A549 (cell line): ENCODE measurements at regions not wholly inside any gene's neighbourhood (a gene's known extent, or its start where the extent isn't known, plus 50 kb on each side); places are given as distances from the start of the nearest gene placed in this dataset.

Experiments
- ATAC-seq, 2 experiments: fragments of 200-7000 bp in 1 of 2; fragments of >200 bp in 1 of 2; cut with Nextera tagmentation in 1 of 2; cut with Tn5 transposase in 1 of 2; 3 replicates each; pipeline versions ENCODE4 v1.8.0 to v1.9.1; 2018 to 2020; ENCODE audit warnings: mild to moderate bottlenecking in 1 of 2, moderate library complexity in 1 of 2
- CTCF ChIA-PET: fragments of 300-600 bp; sonication (Branson Sonifier 250); formaldehyde crosslinking; extraction: SDS; loops from one replicate; lab custom pipeline; 2021; ENCODE audit warnings: antibody characterized with exemption, inconsistent platforms; lab: Yijun Ruan, JAX
- POLR2A ChIA-PET: fragments of 350-600 bp; formaldehyde crosslinking; extraction: SDS; loops from one replicate; lab custom pipeline; 2021; ENCODE audit warnings: antibody characterized with exemption, inconsistent platforms; lab: Yijun Ruan, JAX
- DNase-seq, 2 experiments: peaks; one replicate each; pipeline versions ENCODE4 v3.0.0 to v3.0.0-alpha.2; 2011 to 2016; ENCODE audit warnings: low read depth in 1 of 2, low spot score in 1 of 2
- FAIRE-seq: peaks from 2 replicates; lab custom pipeline; 2011; peaks lifted over from hg19 to GRCh38; lab: Jason Lieb, UNC
- H3K27ac ChIP-seq, 2 experiments: fragments of >200 bp; sonication (Bioruptor Twin); formaldehyde crosslinking; 3 replicates each; pipeline ENCODE4 v1.5.1; 2016 to 2017
- H3K4me1 ChIP-seq: fragments of >200 bp; sonication (Bioruptor Twin); formaldehyde crosslinking; 3 replicates; pipeline ENCODE4 v1.6.1; 2016
- H3K4me2 ChIP-seq: fragments of >200 bp; sonication (Bioruptor Twin); formaldehyde crosslinking; 3 replicates; pipeline ENCODE4 v1.6.1; 2016
- H3K4me3 ChIP-seq: fragments of >200 bp; sonication (Bioruptor Twin); formaldehyde crosslinking; 3 replicates; pipeline ENCODE4 v1.5.1; 2016
- H3K9me3 ChIP-seq: fragments of >200 bp; sonication (Bioruptor Twin); formaldehyde crosslinking; 3 replicates; pipeline ENCODE4 v1.6.1; 2016
- BHLHE40 ChIP-seq: IDR thresholded peaks from 2 replicates; pipeline ENCODE4 v1.6.1; 2012; ENCODE audit warnings: low read depth, low read length, inconsistent platforms
- CBX2 ChIP-seq: fragments of 200-600 bp; sonication (generic); IDR thresholded peaks from 2 replicates; pipeline ENCODE4 v1.6.1; 2016; ENCODE audit warnings: low read depth, mild to moderate bottlenecking, borderline replicate concordance
- CBX8 ChIP-seq: fragments of 200-600 bp; sonication (generic); IDR thresholded peaks from 2 replicates; pipeline ENCODE4 v1.6.1; 2016
- CHD2 ChIP-seq: fragments of 150-350 bp; IDR thresholded peaks from 2 replicates; pipeline ENCODE4 v1.6.1; 2014; ENCODE audit warnings: low read length; ENCODE audit not compliant: partially characterized antibody
- EHF ChIP-seq: fragments of 250-450 bp; sonication (Bioruptor Pico); IDR thresholded peaks from 2 replicates; pipeline ENCODE4 v1.5.0; 2020; ENCODE audit warnings: mild to moderate bottlenecking
- EP300 ChIP-seq, 2 experiments: fragments of >200 bp; sonication (Bioruptor Twin); formaldehyde crosslinking; IDR thresholded peaks; 2 replicates in 1 of 2; 3 replicates in 1 of 2; pipeline ENCODE4 v1.6.1; 2016 to 2017
- HDAC2 ChIP-seq: fragments of 200-600 bp; sonication (generic); IDR thresholded peaks from 2 replicates; pipeline ENCODE4 v1.6.1; 2016
- HOXB5 ChIP-seq: fragments of 250-450 bp; sonication (Bioruptor Pico); IDR thresholded peaks from 2 replicates; pipeline ENCODE4 v1.5.0; 2020; ENCODE audit warnings: mild to moderate bottlenecking, moderate library complexity
- JUN ChIP-seq, 2 experiments: fragments of >200 bp; sonication (Bioruptor Twin); formaldehyde crosslinking; IDR thresholded peaks; 2 replicates in 1 of 2; 3 replicates in 1 of 2; pipeline ENCODE4 v1.6.1; 2016 to 2017
- JUNB ChIP-seq: fragments of >200 bp; sonication (Bioruptor Twin); formaldehyde crosslinking; IDR thresholded peaks from 2 replicates; pipeline ENCODE4 v1.6.1; 2016
- KDM5A ChIP-seq: fragments of 200-600 bp; sonication (generic); IDR thresholded peaks from 2 replicates; pipeline ENCODE4 v1.6.1; 2016; ENCODE audit warnings: antibody characterized with exemption, mild to moderate bottlenecking
- MAFK ChIP-seq: fragments of 450-650 bp; IDR thresholded peaks from 2 replicates; pipeline ENCODE4 v1.6.1; 2014; ENCODE audit not compliant: partially characterized antibody
- MAZ ChIP-seq: fragments of 150-350 bp; IDR thresholded peaks from 2 replicates; pipeline ENCODE4 v1.6.1; 2014; ENCODE audit warnings: antibody characterized with exemption, low read depth, low read length, borderline replicate concordance
- NPAS2 ChIP-seq: fragments of 250-450 bp; sonication (Bioruptor Pico); IDR thresholded peaks from 2 replicates; pipeline ENCODE4 v1.8.0; 2022; ENCODE audit warnings: mild to moderate bottlenecking, moderate library complexity, borderline replicate concordance
- NR3C1 ChIP-seq: fragments of >200 bp; sonication (Bioruptor Twin); formaldehyde crosslinking; IDR thresholded peaks from 3 replicates; pipeline ENCODE4 v1.6.1; 2017
- POLR2AphosphoS2 ChIP-seq: conservative IDR thresholded peaks from 2 replicates; pipeline ENCODE4 v1.6.1; 2012; ENCODE audit warnings: low read length, improper control_type of control experiment, inconsistent platforms
- RAD21 ChIP-seq, 2 experiments: fragments of >200 bp in 1 of 2; sonication (Bioruptor Twin) in 1 of 2; formaldehyde crosslinking in 1 of 2; IDR thresholded peaks in 1 of 2; conservative IDR thresholded peaks in 1 of 2; 2 replicates in 1 of 2; 3 replicates in 1 of 2; pipeline ENCODE4 v1.6.1; 2012 to 2018; ENCODE audit warnings: inconsistent platforms in 1 of 2
- RARB ChIP-seq: fragments of 250-450 bp; sonication (Bioruptor Pico); IDR thresholded peaks from 2 replicates; pipeline ENCODE4 v1.8.0; 2021; ENCODE audit warnings: mild to moderate bottlenecking, moderate library complexity
- REST ChIP-seq: fragments of 200-600 bp; sonication (generic); IDR thresholded peaks from 2 replicates; pipeline ENCODE4 v1.6.1; 2016; ENCODE audit warnings: antibody characterized with exemption, mild to moderate bottlenecking, moderate library complexity
- SMC3 ChIP-seq: fragments of >200 bp; sonication (Bioruptor Twin); formaldehyde crosslinking; IDR thresholded peaks from 3 replicates; pipeline ENCODE4 v1.6.1; 2018; ENCODE audit warnings: inconsistent platforms
- TFCP2L1 ChIP-seq: fragments of 250-450 bp; sonication (Bioruptor Pico); IDR thresholded peaks from 2 replicates; pipeline ENCODE4 v1.5.0; 2021; ENCODE audit warnings: mild to moderate bottlenecking
- TP53 ChIP-seq: fragments of 250-450 bp; sonication (Bioruptor Pico); IDR thresholded peaks from 2 replicates; pipeline ENCODE4 v1.5.0; 2021; ENCODE audit warnings: mild to moderate bottlenecking, moderate library complexity
- USF2 ChIP-seq: fragments of 450-650 bp; IDR thresholded peaks from 2 replicates; pipeline ENCODE4 v1.6.1; 2014; ENCODE audit warnings: antibody characterized with exemption
- ZFP36 ChIP-seq: fragments of 450-650 bp; IDR thresholded peaks from 2 replicates; pipeline ENCODE4 v1.6.1; 2014; ENCODE audit warnings: borderline replicate concordance; ENCODE audit not compliant: partially characterized antibody
- ZNF302 ChIP-seq: fragments of 250-450 bp; sonication (Bioruptor Pico); IDR thresholded peaks from 2 replicates; pipeline ENCODE4 v1.9.0; 2021; ENCODE audit warnings: inconsistent platforms, mild to moderate bottlenecking, moderate library complexity
- WGBS: methylation state at CpG from one replicate; pipeline ENCODE4 v1.1.6; 2017; ENCODE audit errors: missing lambda C conversion rate; 5-methylcytosine and 5-hydroxymethylcytosine counted together
- TF ChIP-seq, protein P1 (sequence below): fragments of >200 bp; sonication (Bioruptor Twin); formaldehyde crosslinking; IDR thresholded peaks from 3 replicates; pipeline ENCODE4 v1.5.1; 2016
- TF ChIP-seq, protein P2 (sequence below): IDR thresholded peaks from 2 replicates; pipeline ENCODE4 v1.6.1; 2012
- TF ChIP-seq, protein P3 (sequence below): fragments of 150-350 bp; IDR thresholded peaks from 2 replicates; pipeline ENCODE4 v1.6.1; 2014; ENCODE audit warnings: low read depth, mild to moderate bottlenecking, low read length
- TF ChIP-seq, protein P4 (sequence below): IDR thresholded peaks from 2 replicates; pipeline ENCODE4 v1.6.1; 2012

GRCh38 chr12:42802785-42803189 is 213.2 kb upstream of the PRICKLE1 start:
- Histone ChIP-seq H3K4me3 (no peak overlapping the region), H3K9me3 (no peaks in the 10 kb centered on the region), H3K4me1 (no peaks in the 10 kb centered on the region), H3K27ac (no peak overlapping the region), H3K4me2 (no peak overlapping the region)
- no peak for FAIRE-seq
- TF ChIP-seq, protein P1, sequence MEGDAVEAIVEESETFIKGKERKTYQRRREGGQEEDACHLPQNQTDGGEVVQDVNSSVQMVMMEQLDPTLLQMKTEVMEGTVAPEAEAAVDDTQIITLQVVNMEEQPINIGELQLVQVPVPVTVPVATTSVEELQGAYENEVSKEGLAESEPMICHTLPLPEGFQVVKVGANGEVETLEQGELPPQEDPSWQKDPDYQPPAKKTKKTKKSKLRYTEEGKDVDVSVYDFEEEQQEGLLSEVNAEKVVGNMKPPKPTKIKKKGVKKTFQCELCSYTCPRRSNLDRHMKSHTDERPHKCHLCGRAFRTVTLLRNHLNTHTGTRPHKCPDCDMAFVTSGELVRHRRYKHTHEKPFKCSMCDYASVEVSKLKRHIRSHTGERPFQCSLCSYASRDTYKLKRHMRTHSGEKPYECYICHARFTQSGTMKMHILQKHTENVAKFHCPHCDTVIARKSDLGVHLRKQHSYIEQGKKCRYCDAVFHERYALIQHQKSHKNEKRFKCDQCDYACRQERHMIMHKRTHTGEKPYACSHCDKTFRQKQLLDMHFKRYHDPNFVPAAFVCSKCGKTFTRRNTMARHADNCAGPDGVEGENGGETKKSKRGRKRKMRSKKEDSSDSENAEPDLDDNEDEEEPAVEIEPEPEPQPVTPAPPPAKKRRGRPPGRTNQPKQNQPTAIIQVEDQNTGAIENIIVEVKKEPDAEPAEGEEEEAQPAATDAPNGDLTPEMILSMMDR = no peak
- no peak for TF ChIP-seq TP53 (CRISPR knock-in tag)
- no peak for TF ChIP-seq CHD2
- TF ChIP-seq JUN (IDR thresholded peaks at IDR 0.05) = no peak
- no peak for TF ChIP-seq TFCP2L1
- no peak for TF ChIP-seq ZFP36
- no peak for TF ChIP-seq KDM5A
- no peak for TF ChIP-seq JUNB
- TF ChIP-seq BHLHE40 = no peak
- TF ChIP-seq RARB (CRISPR knock-in tag) = no peak
- no peak for TF ChIP-seq USF2
- no peak for ATAC-seq
- WGBS = 21% methylated on average over 4 of the region's 4 CpGs
- ChIA-PET CTCF (no interaction called here), POLR2A (no interaction called here)
- no peak for DNase-seq

GRCh38 chr12:42801271-42801670 is 211.7 kb upstream of the PRICKLE1 start:
- WGBS = 41% methylated on average over 2 of the region's 2 CpGs
- POLR2A ChIA-PET = no interaction called here
- Histone ChIP-seq H3K9me3 (no peaks in the 10 kb centered on the region), H3K4me3 (no peak overlapping the region), H3K4me2 (no peak overlapping the region), H3K4me1 (no peaks in the 10 kb centered on the region), H3K27ac (no peak overlapping the region)
- no peak for ATAC-seq
- no peak for TF ChIP-seq MAZ
- TF ChIP-seq, protein P2, sequence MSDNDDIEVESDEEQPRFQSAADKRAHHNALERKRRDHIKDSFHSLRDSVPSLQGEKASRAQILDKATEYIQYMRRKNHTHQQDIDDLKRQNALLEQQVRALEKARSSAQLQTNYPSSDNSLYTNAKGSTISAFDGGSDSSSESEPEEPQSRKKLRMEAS = no peak
- no peak for TF ChIP-seq EHF (CRISPR knock-in tag)
- TF ChIP-seq HDAC2 = no peak
- TF ChIP-seq NR3C1 = no peak
- no peak for TF ChIP-seq MAFK
- TF ChIP-seq CBX8 = no peak
- TF ChIP-seq SMC3 = no peak
- no peak for TF ChIP-seq TFCP2L1
- TF ChIP-seq POLR2AphosphoS2 = no peak
- no peak for TF ChIP-seq HOXB5 (CRISPR knock-in tag)
- FAIRE-seq = no peak
- CTCF ChIA-PET = no interaction called here
- no peak for DNase-seq

DNA sequence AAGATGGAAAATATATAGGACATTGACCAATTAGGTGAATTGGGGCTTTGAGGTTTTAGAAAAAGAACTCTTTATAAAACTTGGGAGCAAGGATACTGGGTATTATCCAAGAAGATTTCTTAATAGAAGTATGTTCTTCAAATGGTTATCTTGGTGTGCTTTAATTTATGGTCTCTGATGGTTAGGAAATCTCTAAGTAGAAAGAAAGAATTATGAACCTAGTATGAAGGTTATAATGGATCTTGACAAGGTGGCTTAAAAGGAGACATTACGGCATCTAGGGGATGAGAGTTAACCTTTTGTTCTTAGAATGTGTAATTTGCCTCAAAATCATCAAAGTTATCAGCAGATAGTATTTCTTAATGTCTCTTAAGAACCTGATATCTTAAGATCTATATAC is 210.4 kb upstream of the PRICKLE1 start:
- ATAC-seq = no peak
- peak; percentile 7 for FAIRE-seq
- Histone ChIP-seq H3K4me1 (no peaks in the 10 kb centered on the region), H3K9me3 (no peaks in the 10 kb centered on the region), H3K4me3 (no peak overlapping the region), H3K4me2 (no peak overlapping the region), H3K27ac (no peak overlapping the region)
- ChIA-PET POLR2A (no interaction called here), CTCF (no interaction called here)
- WGBS = 64% methylated on average over 1 of the region's 1 CpG
- DNase-seq = no peak
- TF ChIP-seq MAZ = no peak
- no peak for TF ChIP-seq ZNF302
- no peak for TF ChIP-seq REST
- TF ChIP-seq, protein P3, sequence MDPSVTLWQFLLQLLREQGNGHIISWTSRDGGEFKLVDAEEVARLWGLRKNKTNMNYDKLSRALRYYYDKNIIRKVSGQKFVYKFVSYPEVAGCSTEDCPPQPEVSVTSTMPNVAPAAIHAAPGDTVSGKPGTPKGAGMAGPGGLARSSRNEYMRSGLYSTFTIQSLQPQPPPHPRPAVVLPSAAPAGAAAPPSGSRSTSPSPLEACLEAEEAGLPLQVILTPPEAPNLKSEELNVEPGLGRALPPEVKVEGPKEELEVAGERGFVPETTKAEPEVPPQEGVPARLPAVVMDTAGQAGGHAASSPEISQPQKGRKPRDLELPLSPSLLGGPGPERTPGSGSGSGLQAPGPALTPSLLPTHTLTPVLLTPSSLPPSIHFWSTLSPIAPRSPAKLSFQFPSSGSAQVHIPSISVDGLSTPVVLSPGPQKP = no peak
- TF ChIP-seq CBX2 = no peak
- TF ChIP-seq ZFP36 = no peak
- TF ChIP-seq RAD21 (conservative IDR thresholded peaks at IDR 0.05 in 1 of 2, IDR thresholded peaks at IDR 0.05 in 1 of 2) = no peak
- no peak for TF ChIP-seq RARB (CRISPR knock-in tag)
- no peak for TF ChIP-seq EP300 (IDR thresholded peaks at IDR 0.05)
- no peak for TF ChIP-seq NPAS2 (CRISPR knock-in tag)
- TF ChIP-seq HOXB5 (CRISPR knock-in tag) = no peak
- no peak for TF ChIP-seq HDAC2
- TF ChIP-seq, protein P4, sequence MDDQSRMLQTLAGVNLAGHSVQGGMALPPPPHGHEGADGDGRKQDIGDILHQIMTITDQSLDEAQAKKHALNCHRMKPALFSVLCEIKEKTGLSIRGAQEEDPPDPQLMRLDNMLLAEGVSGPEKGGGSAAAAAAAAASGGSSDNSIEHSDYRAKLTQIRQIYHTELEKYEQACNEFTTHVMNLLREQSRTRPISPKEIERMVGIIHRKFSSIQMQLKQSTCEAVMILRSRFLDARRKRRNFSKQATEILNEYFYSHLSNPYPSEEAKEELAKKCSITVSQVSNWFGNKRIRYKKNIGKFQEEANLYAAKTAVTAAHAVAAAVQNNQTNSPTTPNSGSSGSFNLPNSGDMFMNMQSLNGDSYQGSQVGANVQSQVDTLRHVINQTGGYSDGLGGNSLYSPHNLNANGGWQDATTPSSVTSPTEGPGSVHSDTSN = no peak
- no peak for TF ChIP-seq KDM5A
